GM21825 (cell line): ENCODE measurements at regions not wholly inside any gene's neighbourhood (a gene's known extent, or its start where the extent isn't known, plus 50 kb on each side); places are given as distances from the start of the nearest gene placed in this dataset.

Experiments used
- ATAC-seq: cut with Tn5 transposase; IDR thresholded peaks from one replicate; pipeline ENCODE4 v1.9.1; 2021; ENCODE audit warnings: mild to moderate bottlenecking, moderate library complexity; ENCODE audit not compliant: unreplicated experiment

DNA sequence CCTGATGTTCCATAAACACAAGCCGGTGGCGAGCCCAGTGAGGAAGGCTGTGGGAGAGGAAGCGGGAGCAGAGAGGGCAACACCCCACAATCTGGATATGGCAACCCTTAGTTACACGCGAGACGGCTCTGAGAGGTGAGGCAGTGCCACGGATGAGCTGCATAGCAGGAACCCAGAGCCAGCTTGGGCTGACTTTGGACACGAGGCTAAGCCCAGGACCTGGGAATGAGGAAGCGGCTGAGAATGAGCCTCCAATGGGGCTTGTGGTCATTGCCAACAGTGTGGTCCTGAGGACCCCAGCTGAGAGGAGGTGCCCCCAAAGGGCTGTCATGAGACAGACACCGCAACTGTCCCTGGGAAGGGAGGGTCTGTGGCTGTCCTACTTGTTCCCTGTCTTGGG is 160.0 kb upstream of the SMIM23 start:
- no peak for ATAC-seq

DNA sequence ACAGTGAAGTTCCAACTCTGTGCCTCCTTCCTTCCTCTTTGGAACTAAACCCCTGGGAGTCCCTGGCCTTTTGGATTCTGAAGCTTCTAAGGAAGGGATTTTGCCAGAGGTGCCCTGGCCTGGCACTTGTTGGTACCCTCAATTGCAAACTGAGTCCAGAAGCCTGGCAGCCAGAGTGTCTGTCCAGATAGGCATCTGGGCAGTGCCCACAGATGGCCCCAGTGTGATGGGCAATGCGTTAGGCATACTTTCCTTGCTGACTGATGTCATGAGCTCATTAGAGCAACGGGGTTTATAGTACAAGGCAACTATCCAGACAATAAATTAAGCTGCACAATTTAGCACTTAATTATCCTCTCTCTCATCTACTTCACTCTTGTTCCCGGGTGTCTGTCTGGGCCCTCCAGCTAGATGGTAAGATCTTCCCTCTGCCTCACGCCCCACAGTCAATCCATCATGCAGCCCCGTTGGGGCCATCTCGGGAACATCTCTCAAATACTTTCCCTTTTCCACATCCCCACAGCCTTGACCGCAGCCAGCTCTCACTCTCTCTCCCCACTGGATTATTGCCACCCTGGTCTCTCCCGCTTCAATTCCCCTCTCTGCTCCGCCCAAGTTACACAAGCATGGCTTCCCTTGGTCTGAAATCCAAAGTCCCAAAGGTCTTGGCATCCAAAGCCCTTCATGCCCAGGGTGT is 157.5 kb upstream of the SMIM23 start:
- no peak for ATAC-seq

GRCh38 chr5:171628633-171628974 is 157.0 kb upstream of the SMIM23 start:
- ATAC-seq, result no peak

DNA sequence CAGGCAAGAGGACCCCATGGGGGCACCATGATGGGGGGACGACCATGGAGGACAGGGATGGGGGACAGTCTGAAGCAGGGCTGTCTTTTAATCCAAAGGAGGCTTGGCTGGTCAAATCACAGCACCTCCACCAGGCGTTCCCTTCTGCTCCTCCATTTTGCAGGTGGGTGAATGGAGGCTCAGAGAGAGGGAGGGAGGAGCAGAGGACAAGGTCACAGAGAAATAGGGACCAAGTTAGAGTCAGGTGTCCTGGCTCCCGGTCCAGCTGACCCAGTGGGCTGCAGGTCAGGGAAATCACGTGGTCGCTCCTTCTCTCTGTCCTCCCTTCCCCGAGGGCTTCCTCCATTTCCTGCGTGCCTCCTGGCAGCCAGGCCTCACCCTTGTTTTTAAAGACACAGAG is 156.4 kb upstream of the SMIM23 start:
- ATAC-seq, result no peak

DNA sequence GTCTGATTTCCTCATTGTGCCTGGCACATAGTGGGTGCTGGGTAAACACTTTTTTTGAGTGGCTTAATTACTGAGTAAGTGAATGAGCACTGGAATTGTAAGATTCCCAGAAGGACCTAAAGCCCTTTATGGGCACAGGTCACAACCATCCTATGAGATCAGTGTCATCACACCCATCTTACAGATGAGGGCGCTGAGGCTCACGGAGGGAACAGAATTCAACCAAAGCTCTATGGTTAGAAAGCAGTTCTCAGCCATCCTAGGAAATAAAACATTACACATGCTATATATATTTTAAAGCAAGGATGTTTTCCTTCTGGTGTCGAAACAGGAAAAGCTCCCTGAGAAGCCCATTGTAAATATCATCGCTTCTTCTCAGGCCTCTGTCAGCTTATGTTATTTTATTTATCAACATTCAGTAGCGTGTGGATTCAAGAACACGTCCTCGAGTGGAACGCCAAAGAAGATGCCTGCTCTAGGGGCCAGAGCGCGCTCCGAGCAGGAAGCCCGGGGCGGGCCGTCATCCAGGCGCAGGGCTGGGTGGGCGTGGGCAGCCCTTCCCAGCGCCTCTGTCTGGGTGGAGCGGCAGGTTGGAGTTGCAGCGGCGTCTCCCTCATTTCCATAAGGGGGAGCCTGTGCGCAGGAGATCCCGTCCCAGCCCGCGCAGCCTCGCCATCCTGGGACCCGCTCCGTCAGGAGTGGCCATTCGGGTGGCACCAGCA is 155.8 kb upstream of the SMIM23 start:
- ATAC-seq, result no peak

DNA sequence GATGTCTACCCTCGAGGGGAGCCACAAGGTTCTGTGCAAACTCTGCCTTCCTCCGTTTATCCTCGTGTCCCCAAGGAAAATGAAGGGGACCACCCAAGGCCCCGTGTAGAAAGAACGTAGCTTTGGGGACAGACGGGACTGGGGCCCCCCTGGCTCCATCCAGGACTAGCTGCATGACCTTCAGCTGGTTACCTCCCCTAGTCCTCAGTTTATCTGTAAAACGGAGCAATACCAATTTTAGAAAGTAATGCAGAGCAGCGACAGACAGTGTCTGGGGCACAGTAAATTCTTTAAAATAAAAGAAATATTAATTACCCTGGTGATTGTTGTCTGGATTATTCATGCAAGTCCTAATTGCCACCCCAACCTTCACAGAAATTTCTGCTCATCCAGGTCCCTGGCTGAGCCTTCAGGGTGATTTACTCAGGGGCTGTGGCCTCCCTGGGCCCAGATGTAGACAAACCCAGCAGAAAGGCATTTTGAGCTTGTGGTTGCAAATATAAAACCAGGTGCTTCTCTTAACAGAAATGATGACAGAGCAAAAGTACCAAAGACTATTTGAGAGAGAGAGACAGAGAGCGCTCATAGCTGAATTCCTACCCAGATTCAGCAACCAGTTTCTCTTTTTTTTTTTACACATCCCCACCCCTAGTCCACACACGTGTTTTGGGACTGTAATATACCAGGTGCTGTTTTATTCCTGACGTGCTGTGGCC is 155.1 kb upstream of the SMIM23 start:
- no peak for ATAC-seq

GRCh38 chr5:171632616-171633015 is 153.0 kb upstream of the SMIM23 start:
- ATAC-seq, result no peak

GRCh38 chr5:171633776-171634470 is 151.7 kb upstream of the SMIM23 start:
- ATAC-seq, result peak; percentile 73

DNA sequence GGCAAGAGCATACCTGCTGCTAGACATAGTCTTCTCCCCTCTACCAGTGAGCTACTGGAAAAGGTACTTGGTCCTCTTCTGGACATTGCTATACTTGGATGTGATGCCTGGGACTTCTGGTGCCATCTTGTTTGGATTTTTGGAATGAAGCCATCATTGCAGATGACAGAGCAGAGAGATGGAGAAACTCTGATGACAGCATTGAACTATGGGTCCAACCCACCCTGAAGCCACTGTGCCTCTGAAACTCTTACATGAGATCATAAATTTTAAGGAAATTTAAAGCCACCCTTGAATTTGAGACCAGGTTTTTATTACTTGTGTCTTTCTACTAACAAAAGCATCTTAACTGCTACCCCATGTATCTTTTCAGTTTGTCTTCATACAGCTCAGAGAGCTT is 151.1 kb upstream of the SMIM23 start:
- ATAC-seq, result no peak

GRCh38 chr5:171635028-171635427 is 150.6 kb upstream of the SMIM23 start:
- no peak for ATAC-seq

GRCh38 chr5:171635561-171636245 is 149.9 kb upstream of the SMIM23 start:
- ATAC-seq, result no peak

GRCh38 chr5:171637811-171638210 is 147.8 kb upstream of the SMIM23 start:
- no peak for ATAC-seq

DNA sequence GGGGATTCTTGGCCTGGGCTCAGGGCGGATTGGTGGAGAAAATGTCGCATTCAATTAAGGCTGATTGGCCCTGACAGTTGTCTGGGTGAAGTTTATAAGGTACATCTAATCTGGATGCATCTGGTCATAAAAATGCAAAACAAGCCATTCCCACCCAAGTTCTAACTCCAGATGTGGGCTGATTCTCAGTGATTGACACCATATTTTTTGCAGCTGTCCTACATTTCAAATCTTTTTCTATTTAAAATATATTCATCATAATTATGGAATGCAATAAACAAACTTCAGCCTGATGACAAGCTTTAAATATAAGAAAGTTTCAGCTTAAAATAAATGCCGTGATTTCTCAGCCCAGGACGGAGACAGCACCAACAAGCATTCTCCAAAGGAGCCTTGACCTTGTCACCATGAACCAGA is 146.4 kb upstream of the SMIM23 start:
- no peak for ATAC-seq

- ATAC-seq, result no peak
Measured at GRCh38 chr5:171639966-171640365, 145.7 kb upstream of the SMIM23 start.

DNA sequence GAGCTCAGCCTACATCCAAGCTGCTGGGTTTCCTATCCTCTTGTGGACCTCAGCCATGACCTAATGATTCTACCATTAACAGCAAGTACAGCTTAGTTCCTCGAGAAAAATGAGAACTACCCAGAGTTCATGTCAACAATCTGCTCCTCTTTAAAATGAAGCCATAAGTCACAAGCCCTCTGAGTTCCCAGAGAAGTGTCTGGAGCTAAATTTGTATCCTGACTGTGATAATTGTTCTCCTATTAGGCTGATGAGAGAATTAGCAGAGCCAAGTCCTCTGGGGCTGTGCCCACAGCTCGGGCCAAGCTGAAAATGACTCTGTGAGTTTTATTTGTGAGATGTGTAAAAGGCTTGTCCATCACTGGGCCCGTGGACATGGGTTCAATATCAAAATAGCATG is 145.1 kb upstream of the SMIM23 start:
- ATAC-seq, result no peak

GRCh38 chr5:171641891-171642290 is 143.7 kb upstream of the SMIM23 start:
- ATAC-seq, result no peak

GRCh38 chr5:171642894-171643293 is 142.7 kb upstream of the SMIM23 start:
- ATAC-seq, result no peak

DNA sequence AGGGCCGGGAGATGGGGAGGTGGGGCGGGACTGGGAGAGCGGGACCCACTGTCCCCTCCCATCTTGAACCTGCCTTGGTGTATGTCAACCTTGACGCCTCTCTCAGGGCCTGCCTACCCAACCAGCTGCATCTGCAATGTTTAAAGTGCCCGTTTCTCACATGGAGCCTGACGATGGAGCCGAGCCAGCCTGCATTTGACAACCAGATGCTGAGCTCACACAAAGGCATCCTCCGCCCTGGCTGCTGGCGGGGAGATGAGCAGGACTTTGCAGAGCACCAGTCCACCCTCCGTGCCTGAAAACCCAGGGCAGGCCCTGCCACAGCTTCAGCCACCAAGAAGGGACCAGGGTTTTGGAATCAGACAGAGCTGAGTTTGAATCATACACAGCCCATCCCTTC is 141.1 kb upstream of the SMIM23 start:
- ATAC-seq, result no peak

GRCh38 chr5:171646102-171647042 is 139.2 kb upstream of the SMIM23 start:
- no peak for ATAC-seq
